ENCODE measurements at regions not wholly inside any gene's neighbourhood (a gene's known extent, or its start where the extent isn't known, plus 50 kb on each side); places are given as distances from the start of the nearest gene placed in this dataset.
"Not testable (repeated sequence)": the region's sequence is repeated elsewhere in the genome, so short reads cannot be mapped to it uniquely, and the experiment has no call there.

- intact Hi-C loops (cut with DNase I): no loop called here
- DNase-seq (ENCODE audit: low spot score): no peak
Observed at GRCh38 chr5:118326481-118327045, 661.8 kb downstream of the DTWD2 start.

- intact Hi-C loops (cut with DNase I): no loop called here
- DNase-seq (ENCODE audit: low spot score): no peak
Observed at GRCh38 chr5:118325931-118326330, 662.4 kb downstream of the DTWD2 start.

GRCh38 chr5:118323723-118324122 lies 664.6 kb downstream of the DTWD2 start:
- intact Hi-C loops (cut with DNase I): not testable (repeated sequence)

GRCh38 chr5:118321081-118321480 lies 667.3 kb downstream of the DTWD2 start:
- intact Hi-C loops (cut with DNase I): no loop called here

More at GRCh38 chr5:118323723-118324122, 664.6 kb downstream of the DTWD2 start:
- not testable (repeated sequence) for DNase-seq (ENCODE audit: low spot score)

GRCh38 chr5:118320121-118320520 lies 668.2 kb downstream of the DTWD2 start:
- no peak for DNase-seq (ENCODE audit: low spot score)

More at GRCh38 chr5:118321081-118321480, 667.3 kb downstream of the DTWD2 start:
- DNase-seq (ENCODE audit: low spot score): no peak

GRCh38 chr5:118314931-118315330 lies 673.4 kb downstream of the DTWD2 start:
- intact Hi-C loops (cut with DNase I): no loop called here
- DNase-seq (ENCODE audit: low spot score): no peak

More at GRCh38 chr5:118320121-118320520, 668.2 kb downstream of the DTWD2 start:
- intact Hi-C loops (cut with DNase I): no loop called here

- intact Hi-C loops (cut with DNase I): no loop called here
- DNase-seq (ENCODE audit: low spot score): no peak
Observed at GRCh38 chr5:118311103-118311819, 677.1 kb downstream of the DTWD2 start.

GRCh38 chr5:118310401-118310800 lies 677.9 kb downstream of the DTWD2 start:
- DNase-seq (ENCODE audit: low spot score): no peak
- intact Hi-C loops (cut with DNase I): no loop called here

GRCh38 chr5:118303296-118303695 lies 685.1 kb downstream of the DTWD2 start:
- no peak for DNase-seq (ENCODE audit: low spot score)
- intact Hi-C loops (cut with DNase I): no loop called here

GRCh38 chr5:118302786-118303185 lies 685.6 kb downstream of the DTWD2 start:
- intact Hi-C loops (cut with DNase I): no loop called here
- no peak for DNase-seq (ENCODE audit: low spot score)

- intact Hi-C loops (cut with DNase I): no loop called here
- no peak for DNase-seq (ENCODE audit: low spot score)
Observed at GRCh38 chr5:118301696-118302095, 686.7 kb downstream of the DTWD2 start.

GRCh38 chr5:118295045-118295444 lies 693.3 kb downstream of the DTWD2 start:
- intact Hi-C loops (cut with DNase I): no loop called here
- no peak for DNase-seq (ENCODE audit: low spot score)

GRCh38 chr5:118293378-118293777 lies 695.0 kb downstream of the DTWD2 start:
- intact Hi-C loops (cut with DNase I): no loop called here
- DNase-seq (ENCODE audit: low spot score): no peak

GRCh38 chr5:118290204-118290603 lies 698.1 kb downstream of the DTWD2 start:
- intact Hi-C loops (cut with DNase I): no loop called here
- DNase-seq (ENCODE audit: low spot score): no peak

- DNase-seq (ENCODE audit: low spot score); intact Hi-C loops (cut with DNase I): not testable (repeated sequence)
Observed at GRCh38 chr5:118284230-118284629, 704.1 kb downstream of the DTWD2 start.

- intact Hi-C loops (cut with DNase I); DNase-seq (ENCODE audit: low spot score): not testable (repeated sequence)
Observed at GRCh38 chr5:118282480-118283038, 705.8 kb downstream of the DTWD2 start.

- intact Hi-C loops (cut with DNase I): no loop called here
- no peak for DNase-seq (ENCODE audit: low spot score)
Observed at GRCh38 chr5:118279540-118280294, 708.6 kb downstream of the DTWD2 start.

- intact Hi-C loops (cut with DNase I): no loop called here
- no peak for DNase-seq (ENCODE audit: low spot score)
Observed at GRCh38 chr5:118270526-118270925, 717.8 kb downstream of the DTWD2 start.

- intact Hi-C loops (cut with DNase I): no loop called here
- DNase-seq (ENCODE audit: low spot score): no peak
Observed at GRCh38 chr5:118258223-118258622, 730.1 kb downstream of the DTWD2 start.

GRCh38 chr5:118257066-118257465 lies 731.3 kb downstream of the DTWD2 start:
- intact Hi-C loops (cut with DNase I): no loop called here
- DNase-seq (ENCODE audit: low spot score): no peak

All from cardiac septum (tissue), 1 donor.